ENCODE measurements at regions not wholly inside any gene's neighbourhood (a gene's known extent, or its start where the extent isn't known, plus 50 kb on each side); places are given as distances from the start of the nearest gene placed in this dataset.
"Not testable (repeated sequence)": the region's sequence is repeated elsewhere in the genome, so short reads cannot be mapped to it uniquely, and the experiment has no call there.

DNA sequence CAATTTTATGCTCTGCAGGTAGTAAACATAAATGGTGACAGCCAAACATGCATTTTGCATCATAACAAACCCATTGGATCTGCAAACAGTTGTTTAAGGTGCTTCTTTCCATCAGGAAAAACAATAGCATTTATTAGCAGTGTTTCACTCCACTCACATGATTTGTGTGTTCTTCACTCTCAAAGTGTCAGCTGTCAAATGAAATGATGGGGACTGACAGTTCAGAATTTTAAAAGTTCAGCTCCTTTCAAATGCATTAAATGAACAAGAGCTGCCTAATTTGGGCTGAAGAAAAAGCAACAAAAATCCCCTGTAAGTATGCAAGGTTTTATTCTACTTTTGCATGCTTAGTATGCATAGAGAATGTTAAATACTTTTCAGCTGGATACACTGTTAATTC lies 145.2 kb upstream of the CDIN1 start:
- DNase-seq = no peak

DNA sequence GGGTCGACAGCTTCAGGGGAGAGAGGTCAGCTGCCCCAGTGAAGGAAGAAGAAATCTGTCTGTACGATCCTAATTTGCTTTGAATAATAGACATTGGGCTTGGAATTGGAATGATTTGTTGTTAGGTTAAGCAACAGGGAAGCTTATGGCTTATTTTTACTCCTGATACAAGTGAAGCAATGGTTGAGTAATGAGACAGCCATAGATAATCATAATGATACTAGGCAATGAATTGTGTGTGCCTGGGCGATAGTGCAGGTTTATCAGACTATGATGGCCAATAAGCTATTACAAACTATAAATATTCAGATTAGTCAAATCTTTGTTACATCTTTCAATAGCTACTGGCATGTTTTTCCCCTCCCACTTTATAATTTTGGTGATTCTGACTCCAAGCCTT lies 140.9 kb upstream of the CDIN1 start:
- no peak for DNase-seq

DNA sequence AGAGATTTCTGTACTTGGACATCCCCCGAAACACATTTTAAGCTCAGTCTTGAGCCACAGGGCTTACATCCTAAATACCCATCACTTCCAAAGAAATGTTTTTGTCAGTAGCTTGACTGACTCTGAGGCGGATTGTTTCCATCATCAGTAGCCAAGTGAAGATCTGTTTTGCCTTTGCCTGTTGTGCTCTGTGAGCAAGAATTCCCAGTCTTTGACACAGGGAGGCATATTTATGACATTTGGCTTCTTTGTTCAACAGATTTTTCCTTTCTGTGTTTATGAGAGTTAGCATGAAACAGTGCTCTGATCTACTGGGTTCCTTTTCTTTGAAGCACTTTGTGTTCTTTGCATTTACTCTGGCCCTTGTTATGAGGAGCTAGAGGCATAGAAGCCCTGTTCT lies 132.1 kb upstream of the CDIN1 start:
- no peak for DNase-seq

GRCh38 chr15:36448418-36448817 lies 131.0 kb upstream of the CDIN1 start:
- no peak for DNase-seq

GRCh38 chr15:36449084-36449661 lies 130.3 kb upstream of the CDIN1 start:
- no peak for DNase-seq

DNA sequence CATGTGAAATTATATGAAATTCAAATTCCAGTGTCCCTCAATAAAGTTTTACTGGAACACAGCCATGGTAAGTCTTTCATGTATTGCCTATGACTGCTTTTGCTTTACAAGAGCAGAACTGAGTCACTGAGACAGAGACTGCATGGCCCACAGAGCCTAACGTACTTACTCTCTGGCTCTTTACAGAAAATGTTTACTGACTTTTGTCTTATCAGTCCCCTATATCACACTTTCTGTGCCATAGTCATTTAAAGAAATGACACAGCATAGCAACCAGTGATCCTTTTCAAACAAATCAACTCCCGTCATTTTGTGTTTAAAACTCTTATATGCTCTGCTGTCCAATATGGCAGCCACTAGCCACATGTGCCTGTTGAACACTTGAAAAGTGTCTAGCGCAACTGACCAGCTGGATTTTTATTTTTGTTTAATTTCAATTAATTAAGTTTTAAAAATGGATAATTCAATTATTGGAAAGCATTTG lies 129.7 kb upstream of the CDIN1 start:
- DNase-seq = no peak

- not testable (repeated sequence) for DNase-seq
These were observed 125.2 kb upstream of the CDIN1 start for GRCh38 chr15:36454244-36454643.

DNA sequence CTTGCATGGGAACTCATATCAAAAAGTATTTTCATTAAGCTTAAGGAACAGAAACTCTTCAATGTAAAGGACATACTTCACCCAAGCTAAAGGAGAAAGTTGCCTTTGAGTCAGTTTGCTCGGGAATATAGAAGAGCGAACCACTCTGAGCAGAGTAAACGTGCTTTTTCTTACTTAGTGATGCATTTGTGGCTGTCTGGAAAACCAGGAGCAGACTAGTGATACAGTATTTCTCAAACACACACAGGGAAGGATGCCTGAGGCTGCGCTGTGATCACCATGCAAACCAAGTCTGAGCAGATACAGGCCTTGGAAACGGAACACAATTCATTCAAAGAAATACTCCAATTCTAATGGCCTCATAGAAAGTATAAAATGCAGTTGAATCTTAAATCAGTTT lies 121.0 kb upstream of the CDIN1 start:
- DNase-seq = no peak

DNA sequence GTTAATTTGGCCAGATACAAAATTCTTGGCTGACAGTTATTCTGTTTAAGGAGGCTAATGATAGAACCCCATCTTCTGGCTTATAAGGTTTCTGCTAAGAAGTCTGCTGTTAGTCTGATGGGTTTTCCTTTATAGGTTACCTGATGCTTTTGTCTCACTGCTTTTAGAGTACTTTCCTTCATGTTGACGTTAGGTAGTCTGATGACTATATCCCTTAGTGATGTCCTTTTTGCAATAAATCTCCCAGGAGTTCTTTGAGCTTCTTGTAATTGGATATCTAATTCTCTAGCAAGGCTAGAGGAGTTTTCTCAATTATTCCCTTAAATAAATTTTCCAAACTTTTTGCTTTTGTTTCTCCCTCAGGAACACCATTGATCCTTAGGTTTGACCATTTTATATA lies 114.1 kb upstream of the CDIN1 start:
- DNase-seq = no peak

- DNase-seq = no peak
These were observed 110.7 kb upstream of the CDIN1 start for GRCh38 chr15:36468746-36469145.

DNA sequence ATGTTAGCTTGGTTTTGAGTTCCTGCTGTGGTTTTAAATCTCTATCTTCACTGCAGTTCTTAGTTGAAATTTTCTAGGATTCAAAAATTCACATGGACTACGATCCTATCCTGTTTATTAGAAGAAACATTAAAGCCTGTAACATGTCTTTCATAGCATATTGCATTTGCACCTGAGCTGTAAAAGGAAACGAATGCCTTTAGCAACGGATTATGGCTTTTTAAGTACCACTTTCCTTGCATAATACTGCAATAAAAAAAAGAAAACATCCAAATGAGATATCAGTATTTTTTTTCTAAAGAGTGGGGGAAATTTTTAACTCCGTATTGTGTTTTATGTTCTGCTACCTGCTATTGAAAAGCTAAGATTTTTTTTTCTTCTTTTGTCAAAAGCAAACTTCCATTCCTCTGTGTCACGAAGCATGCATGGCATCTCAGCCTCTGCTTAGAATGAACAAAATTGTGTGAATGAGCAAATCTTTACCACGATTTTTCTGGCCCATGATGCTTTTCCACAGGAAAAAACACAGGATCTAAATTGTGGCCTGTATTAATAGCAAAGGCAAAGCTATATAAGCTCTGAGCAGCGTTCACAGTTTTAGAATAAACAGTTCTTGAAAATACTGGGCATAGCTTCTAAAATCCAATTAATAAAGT lies 110.0 kb upstream of the CDIN1 start:
- no peak for DNase-seq

DNA sequence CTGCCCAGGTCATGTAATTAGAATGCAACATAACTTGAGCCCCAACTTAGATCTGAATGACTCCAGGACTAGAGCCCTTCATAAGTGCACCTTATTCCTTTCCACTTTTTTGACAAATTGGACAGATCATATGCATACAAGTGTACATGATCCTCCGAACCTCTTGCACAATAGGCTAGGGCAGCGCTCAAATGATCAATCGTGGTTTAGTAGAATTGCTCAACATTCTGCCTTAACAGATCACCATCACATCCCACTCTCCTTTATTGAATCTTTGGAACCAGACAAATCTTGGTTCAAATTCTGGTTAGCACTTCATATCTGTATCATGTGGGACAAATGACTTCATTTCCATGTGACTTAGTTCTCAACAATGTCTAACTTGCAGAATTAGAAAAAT lies 106.8 kb upstream of the CDIN1 start:
- DNase-seq = no peak

DNA sequence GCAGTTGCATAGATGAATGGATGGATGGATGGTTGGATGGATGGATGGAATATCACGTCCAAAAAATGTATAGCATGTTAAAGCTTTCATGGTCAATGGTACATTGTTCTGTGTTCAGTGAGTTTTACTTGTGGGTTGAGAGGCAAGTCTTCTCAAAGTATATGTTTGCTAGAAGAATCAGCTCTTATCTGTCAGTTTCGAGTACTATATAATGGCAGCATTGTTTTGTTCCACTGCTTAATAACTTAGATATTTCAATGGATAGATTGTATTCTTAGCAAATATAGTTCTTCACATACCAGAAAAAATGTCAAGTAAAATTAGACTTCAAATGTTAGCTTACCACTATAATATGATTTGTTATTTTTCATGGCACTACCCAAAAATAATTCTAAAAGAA lies 100.9 kb upstream of the CDIN1 start:
- no peak for DNase-seq

- DNase-seq = no peak
These were observed 100.1 kb upstream of the CDIN1 start for GRCh38 chr15:36479200-36479896.

GRCh38 chr15:36481156-36481555 lies 98.3 kb upstream of the CDIN1 start:
- no peak for DNase-seq

DNA sequence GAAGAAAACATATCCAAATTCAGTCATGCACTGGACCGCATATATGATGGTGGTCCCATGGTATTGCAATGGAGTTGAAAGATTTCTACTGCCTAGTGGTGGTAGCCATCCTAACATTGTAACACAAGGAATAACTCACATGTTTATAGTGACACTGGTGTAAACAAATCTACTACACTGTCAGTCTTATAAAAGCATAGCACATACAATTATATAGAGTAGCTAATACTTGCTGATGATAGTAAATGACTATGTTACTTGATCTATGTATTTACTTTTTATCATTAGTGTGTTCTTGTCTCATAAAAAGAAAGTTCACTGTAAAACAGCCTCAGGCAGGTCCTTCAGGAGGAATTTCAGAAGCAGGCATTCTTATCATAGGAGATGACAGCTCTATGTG lies 96.0 kb upstream of the CDIN1 start:
- DNase-seq = no peak

DNA sequence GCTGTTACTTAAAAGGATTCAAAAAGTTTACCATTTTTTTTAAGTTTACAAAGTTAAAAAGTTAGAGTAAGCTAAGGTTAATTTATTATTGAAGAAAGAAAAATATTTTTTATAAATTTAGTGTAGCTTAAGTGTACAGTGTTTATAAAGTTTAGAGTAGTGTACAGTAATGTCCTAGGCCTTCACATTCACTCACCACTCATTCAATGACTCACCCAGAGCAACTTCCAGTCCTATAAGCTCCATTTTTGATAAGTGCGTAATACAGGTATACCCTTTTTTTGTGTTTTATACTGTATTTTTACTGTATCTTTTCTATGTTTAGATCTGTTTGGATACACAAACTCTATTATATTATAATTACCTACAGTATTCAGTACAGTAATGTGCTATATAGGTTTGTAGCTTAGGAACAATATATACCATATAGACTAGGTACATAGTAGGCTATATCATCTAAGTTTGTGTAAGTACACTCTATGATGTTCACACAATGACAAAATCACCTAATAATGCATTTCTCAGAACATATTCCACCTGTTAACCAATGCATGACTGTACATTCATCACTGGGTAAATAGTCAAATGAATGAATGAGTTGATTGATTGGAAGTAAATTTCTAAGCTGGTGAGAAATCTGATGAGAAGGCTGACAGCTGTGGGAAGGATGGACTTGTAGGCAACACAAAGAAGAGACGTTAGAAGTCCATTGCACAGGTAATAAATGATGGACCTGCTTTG lies 95.2 kb upstream of the CDIN1 start:
- no peak for DNase-seq

GRCh38 chr15:36491912-36492311 lies 87.5 kb upstream of the CDIN1 start:
- no peak for DNase-seq

- DNase-seq = no peak
These were observed 83.9 kb upstream of the CDIN1 start for GRCh38 chr15:36495456-36495991.

DNA sequence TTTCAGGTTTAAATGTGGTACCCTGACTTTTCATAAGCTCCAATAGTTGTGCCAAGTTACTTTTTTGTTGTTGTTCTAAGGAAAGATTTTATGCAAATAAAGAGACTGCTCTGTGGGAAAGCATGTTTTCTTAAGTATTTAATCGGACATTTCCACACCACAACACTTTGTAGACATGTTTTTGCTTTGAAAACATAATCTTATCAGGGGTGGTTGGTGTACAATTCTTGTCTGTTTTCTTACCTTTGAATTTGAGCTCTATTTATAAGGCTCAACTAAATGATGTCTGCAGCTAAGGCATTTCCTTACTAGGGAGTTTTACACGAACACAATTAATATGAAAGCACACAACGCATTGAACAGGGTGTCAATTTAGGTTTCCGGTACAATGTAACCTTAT lies 81.5 kb upstream of the CDIN1 start:
- no peak for DNase-seq

- DNase-seq = no peak
These were observed 81.0 kb upstream of the CDIN1 start for GRCh38 chr15:36498401-36498800.

GRCh38 chr15:36498916-36499315 lies 80.5 kb upstream of the CDIN1 start:
- DNase-seq = no peak
